OCI-LY1 (cell line): ENCODE measurements at regions not wholly inside any gene's neighbourhood (a gene's known extent, or its start where the extent isn't known, plus 50 kb on each side); places are given as distances from the start of the nearest gene placed in this dataset.

ENCODE experiments used
- H2AFZ ChIP-seq: fragments of 200-600 bp; sonication (generic), shearing (Covaris generic); 2 replicates; pipeline ENCODE4 v1.6.0; 2014; ENCODE audit warnings: antibody characterized with exemption, mild to moderate bottlenecking, low read length
- H3F3A ChIP-seq: fragments of 200-600 bp; sonication (generic), shearing (Covaris generic); 2 replicates; pipeline ENCODE4 v1.6.0; 2014; ENCODE audit warnings: mild to moderate bottlenecking, antibody characterized with exemption, low read length, moderate library complexity; ENCODE audit not compliant: insufficient read depth
- H3K27ac ChIP-seq: fragments of 200-600 bp; sonication (generic); 2 replicates; pipeline ENCODE4 v1.5.1; 2014; ENCODE audit warnings: low read length, mixed run types, mild to moderate bottlenecking, low read depth; ENCODE audit not compliant: poor library complexity, severe bottlenecking
- H3K27me3 ChIP-seq: fragments of 200-600 bp; sonication (generic); 2 replicates; pipeline ENCODE4 v1.6.0; 2014; ENCODE audit warnings: antibody characterized with exemption, mild to moderate bottlenecking, low read length, moderate library complexity; ENCODE audit not compliant: insufficient read depth
- H3K36me3 ChIP-seq: fragments of 200-600 bp; sonication (generic); 2 replicates; pipeline ENCODE4 v1.6.1; 2014; ENCODE audit warnings: mild to moderate bottlenecking, antibody characterized with exemption, low read length, moderate library complexity, mixed read lengths; ENCODE audit not compliant: insufficient read depth
- H3K4me1 ChIP-seq: fragments of 200-600 bp; sonication (generic); 2 replicates; pipeline ENCODE4 v1.5.1; 2014; ENCODE audit warnings: mild to moderate bottlenecking, low read length, moderate library complexity; ENCODE audit not compliant: insufficient read depth, severe bottlenecking
- H3K4me2 ChIP-seq: fragments of 200-600 bp; sonication (generic), shearing (Covaris generic); 2 replicates; pipeline ENCODE4 v1.6.1; 2014; ENCODE audit warnings: low read length
- H3K4me3 ChIP-seq: fragments of 200-600 bp; sonication (generic); 2 replicates; pipeline ENCODE4 v1.5.1; 2014; ENCODE audit warnings: low read length, low read depth, mild to moderate bottlenecking, mixed read lengths; ENCODE audit not compliant: poor library complexity, severe bottlenecking
- H3K79me2 ChIP-seq: fragments of 200-600 bp; shearing (Covaris generic); 2 replicates; pipeline ENCODE4 v1.6.1; 2016; ENCODE audit warnings: mixed run types, low read length, mixed read lengths; ENCODE audit not compliant: insufficient read depth
- H3K9ac ChIP-seq: fragments of 200-600 bp; sonication (generic), shearing (Covaris generic); 2 replicates; pipeline ENCODE4 v1.6.1; 2014; ENCODE audit warnings: mild to moderate bottlenecking, low read length, mixed read lengths
- H3K9me2 ChIP-seq: fragments of 200-600 bp; sonication (generic), shearing (Covaris generic); 2 replicates; pipeline ENCODE4 v1.6.1; 2014; ENCODE audit warnings: low read depth, mild to moderate bottlenecking, low read length, mixed read lengths
- H3K9me3 ChIP-seq: fragments of 200-600 bp; shearing (Covaris generic); 2 replicates; pipeline ENCODE4 v1.6.1; 2014; ENCODE audit warnings: low read length, mixed read lengths
- H4K20me1 ChIP-seq: fragments of 200-600 bp; sonication (generic), shearing (Covaris generic); 2 replicates; pipeline ENCODE4 v1.6.0; 2016; ENCODE audit warnings: mild to moderate bottlenecking, low read length; ENCODE audit not compliant: insufficient read depth
- CTCF ChIP-seq: fragments of 200-600 bp; sonication (generic), shearing (Covaris generic); IDR thresholded peaks from 2 replicates; pipeline ENCODE4 v1.5.1; 2017; ENCODE audit warnings: mild to moderate bottlenecking, antibody characterized with exemption, low read length, moderate library complexity, mixed read lengths
- EZH2 ChIP-seq: fragments of 200-600 bp; sonication (generic), shearing (Covaris generic); IDR thresholded peaks from 2 replicates; pipeline ENCODE4 v1.8.0; 2017; ENCODE audit warnings: borderline replicate concordance, mixed run types, mild to moderate bottlenecking, antibody characterized with exemption, low read length, moderate library complexity, mixed read lengths

GRCh38 chr1:175894581-175894980, 151.2 kb upstream of the TNR start:
- no peak overlapping the region for H2AFZ ChIP-seq
- no peaks in the 10 kb centered on the region for H3K27me3 ChIP-seq
- H3K9ac ChIP-seq: no peak overlapping the region
- no peak overlapping the region for H3K4me3 ChIP-seq
- H3K36me3 ChIP-seq: no peaks in the 10 kb centered on the region
- TF ChIP-seq EZH2 (no peak), CTCF (no peak)
- no peaks in the 10 kb centered on the region for H3K4me1 ChIP-seq
- no peaks in the 10 kb centered on the region for H4K20me1 ChIP-seq
- H3K79me2 ChIP-seq: no peaks in the 10 kb centered on the region
- no peak overlapping the region for H3K27ac ChIP-seq
- no peaks in the 10 kb centered on the region for H3F3A ChIP-seq
- no peaks in the 10 kb centered on the region for H3K9me3 ChIP-seq
- H3K9me2 ChIP-seq: no peaks in the 10 kb centered on the region
- H3K4me2 ChIP-seq: no peak overlapping the region

DNA sequence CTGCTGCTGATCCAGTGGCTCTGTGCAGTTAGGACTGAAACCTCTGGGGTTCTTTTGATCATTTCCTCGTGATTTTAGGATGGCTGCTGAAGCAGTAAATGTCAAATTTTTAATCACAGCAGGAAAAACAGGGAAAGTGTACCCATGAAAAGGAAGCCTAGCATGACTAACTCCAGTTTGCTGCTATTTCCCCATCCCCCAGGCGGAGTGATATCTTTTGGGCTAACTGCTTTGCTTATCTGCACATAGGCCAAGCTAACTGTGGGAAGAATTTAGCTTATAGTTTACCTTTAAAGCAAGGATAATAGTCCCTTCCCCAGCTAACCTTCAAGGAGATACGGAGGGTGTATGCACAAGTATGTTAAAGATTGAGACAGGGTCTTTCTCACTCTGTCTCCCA, 149.8 kb upstream of the TNR start:
- Histone ChIP-seq H3K4me3 (no peak overlapping the region), H3K79me2 (no peaks in the 10 kb centered on the region), H3K9me3 (no peaks in the 10 kb centered on the region), H3K27ac (no peak overlapping the region), H3F3A (no peaks in the 10 kb centered on the region), H4K20me1 (no peaks in the 10 kb centered on the region), H3K4me2 (no peak overlapping the region), H3K27me3 (no peaks in the 10 kb centered on the region), H3K36me3 (no peaks in the 10 kb centered on the region), H3K4me1 (no peaks in the 10 kb centered on the region), H3K9ac (no peak overlapping the region), H2AFZ (no peak overlapping the region), H3K9me2 (no peaks in the 10 kb centered on the region)
- TF ChIP-seq CTCF (no peak), EZH2 (no peak)

DNA sequence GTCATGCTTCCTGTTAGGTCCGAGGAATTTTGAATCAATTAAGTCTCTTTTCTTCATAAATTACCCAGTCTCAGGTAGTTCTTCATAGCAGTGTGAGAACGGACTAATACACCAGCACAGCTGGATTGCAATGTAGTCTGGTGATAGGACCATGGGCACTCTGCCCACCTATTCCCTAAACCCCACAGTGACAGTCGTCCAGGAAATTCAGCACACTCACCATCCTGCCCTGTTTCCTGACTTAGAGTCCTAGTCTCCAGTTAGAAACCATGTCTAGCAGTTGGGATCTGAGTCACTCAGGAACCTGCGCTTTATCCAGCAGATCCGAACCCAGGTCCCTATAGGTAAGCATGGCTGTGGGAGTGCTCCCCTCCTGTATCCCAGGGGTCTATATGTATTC, 149.3 kb upstream of the TNR start:
- no peaks in the 10 kb centered on the region for H3K9me3 ChIP-seq
- no peaks in the 10 kb centered on the region for H4K20me1 ChIP-seq
- no peak overlapping the region for H3K4me3 ChIP-seq
- no peak overlapping the region for H3K9ac ChIP-seq
- H3K4me1 ChIP-seq: no peaks in the 10 kb centered on the region
- no peaks in the 10 kb centered on the region for H3K79me2 ChIP-seq
- no peaks in the 10 kb centered on the region for H3K9me2 ChIP-seq
- H3K27me3 ChIP-seq: no peaks in the 10 kb centered on the region
- H3K27ac ChIP-seq: no peak overlapping the region
- H3K36me3 ChIP-seq: no peaks in the 10 kb centered on the region
- TF ChIP-seq EZH2 (no peak), CTCF (no peak)
- no peak overlapping the region for H3K4me2 ChIP-seq
- H2AFZ ChIP-seq: no peak overlapping the region
- H3F3A ChIP-seq: no peaks in the 10 kb centered on the region
